Ectodermal cell (in vitro differentiated cells): ENCODE measurements at regions not wholly inside any gene's neighbourhood (a gene's known extent, or its start where the extent isn't known, plus 50 kb on each side); places are given as distances from the start of the nearest gene placed in this dataset.

Experiments
- H3K27ac ChIP-seq: 2 replicates; pipeline ENCODE4 v1.7.0; 2013; ENCODE audit warnings: mild to moderate bottlenecking, low read depth, low read length; ENCODE audit not compliant: insufficient read depth, poor library complexity, severe bottlenecking
- H3K27me3 ChIP-seq: 2 replicates; pipeline ENCODE4 v1.7.0; 2013; ENCODE audit warnings: mild to moderate bottlenecking, low read length; ENCODE audit not compliant: insufficient read depth, control insufficient read depth, poor library complexity, severe bottlenecking
- H3K36me3 ChIP-seq: one replicate; pipeline ENCODE4 v1.7.0; 2013; ENCODE audit warnings: low read length; ENCODE audit not compliant: control insufficient read depth, insufficient read depth
- H3K4me1 ChIP-seq: one replicate; pipeline ENCODE4 v1.7.0; 2013; ENCODE audit warnings: low read length; ENCODE audit not compliant: control insufficient read depth, insufficient read depth
- H3K4me3 ChIP-seq: 2 replicates; pipeline ENCODE4 v1.7.0; 2013; ENCODE audit warnings: low read depth, low read length, control low read depth; ENCODE audit not compliant: insufficient read depth
- H3K9me3 ChIP-seq: 2 replicates; pipeline ENCODE4 v1.7.0; 2013; ENCODE audit warnings: mild to moderate bottlenecking, low read length, moderate library complexity; ENCODE audit not compliant: control insufficient read depth
- WGBS, 2 experiments: methylation state at CpG; one replicate each; pipeline ENCODE4 v1.1.7; 2013; ENCODE audit warnings: missing lambda C conversion rate in 2 of 2; 5-methylcytosine and 5-hydroxymethylcytosine counted together

DNA sequence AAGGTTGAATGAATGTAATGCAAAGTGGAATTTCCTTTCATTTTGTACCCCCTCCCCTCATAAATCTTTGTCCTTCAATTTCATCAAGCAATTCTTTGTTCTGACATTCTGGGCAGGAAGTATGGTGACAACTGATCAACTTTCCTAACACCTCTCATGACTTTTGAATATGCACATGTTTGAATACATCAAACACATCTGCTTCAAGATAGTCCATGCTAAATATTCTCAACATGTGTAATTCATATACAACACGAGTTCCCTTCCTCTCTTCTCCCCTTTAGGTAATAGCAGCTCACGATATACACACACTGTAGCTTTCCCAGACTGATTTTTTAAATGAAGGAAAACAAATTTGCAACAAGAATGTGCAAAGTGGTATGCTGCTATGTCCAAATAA is 103.6 kb upstream of the EFNA5 start:
- Histone ChIP-seq H3K4me1 (peaks cover 22% of the 10 kb centered on the region), H3K9me3 (no peaks in the 10 kb centered on the region), H3K4me3 (no peak overlapping the region), H3K36me3 (no peaks in the 10 kb centered on the region), H3K27me3 (no peaks in the 10 kb centered on the region), H3K27ac (no peak overlapping the region)
- WGBS, 2 experiments, result 81 to 96% methylated on average over 2 of the region's 2 CpGs

DNA sequence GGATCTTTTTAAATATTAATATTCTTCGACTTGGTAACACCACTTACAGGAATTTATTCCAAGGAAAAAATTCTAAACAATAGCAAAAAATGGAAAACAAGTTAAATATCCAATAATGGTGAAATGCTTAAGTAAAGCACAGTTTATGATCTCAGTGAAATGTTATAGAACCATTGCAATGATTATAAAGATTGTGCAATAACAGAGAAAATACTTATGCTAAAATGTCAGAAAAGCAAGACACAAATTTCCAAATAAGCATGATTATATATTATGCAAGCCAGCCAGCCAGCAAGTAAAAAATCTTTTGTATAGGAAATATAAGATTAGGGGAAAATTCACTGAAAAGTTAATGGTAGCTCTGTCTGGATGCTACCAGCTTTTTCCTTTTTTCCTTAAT is 102.7 kb upstream of the EFNA5 start:
- Histone ChIP-seq H3K27me3 (no peaks in the 10 kb centered on the region), H3K4me3 (no peak overlapping the region), H3K9me3 (no peaks in the 10 kb centered on the region), H3K36me3 (no peaks in the 10 kb centered on the region), H3K4me1 (peaks cover 22% of the 10 kb centered on the region), H3K27ac (no peak overlapping the region)
- WGBS, 2 experiments, result no CpG with 5 or more reads among the region's 1 CpG

DNA sequence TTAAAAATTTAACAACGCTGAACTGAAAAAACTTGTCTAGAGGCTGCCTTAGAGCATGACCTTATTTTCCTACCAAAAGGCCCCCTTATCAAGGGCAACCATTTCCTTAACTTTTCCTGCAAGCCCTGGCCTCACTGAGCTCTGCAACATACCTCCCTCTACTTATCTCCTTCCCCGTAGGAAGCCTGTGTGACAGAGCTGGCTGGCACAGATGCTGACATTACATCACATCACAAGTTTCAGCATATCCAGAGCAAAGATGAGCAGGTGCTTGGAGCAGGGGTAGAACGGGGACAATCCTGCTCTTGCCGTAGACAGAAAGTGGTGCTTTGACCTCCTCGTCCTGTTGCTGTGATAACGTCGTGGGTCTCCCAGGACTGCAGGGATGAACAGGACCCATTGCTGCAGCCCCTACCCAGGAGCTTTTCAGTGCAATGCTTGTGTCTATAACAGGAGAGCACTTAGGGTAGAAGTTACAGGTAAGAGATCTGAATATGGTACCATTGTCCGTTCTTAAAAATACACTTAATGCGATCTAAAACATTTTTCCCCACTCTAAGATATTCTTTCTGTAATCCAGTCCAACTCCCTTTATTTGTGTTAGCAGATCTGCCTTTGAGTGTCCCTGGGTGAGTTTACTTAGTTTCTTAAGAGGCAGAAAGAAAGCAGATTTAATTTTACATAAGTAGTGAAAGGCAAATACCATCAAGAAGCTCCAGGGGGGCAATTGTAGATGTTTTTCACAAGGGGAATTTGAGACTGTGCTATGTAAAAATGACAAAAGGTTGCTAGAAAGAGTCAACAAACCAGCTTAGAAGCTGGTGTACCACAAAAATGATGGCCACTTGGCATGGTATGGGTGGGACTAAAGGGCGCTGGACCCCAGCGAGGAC is 101.9 kb upstream of the EFNA5 start:
- no peak overlapping the region for H3K27ac ChIP-seq
- H3K9me3 ChIP-seq, result no peaks in the 10 kb centered on the region
- H3K4me3 ChIP-seq, result no peak overlapping the region
- H3K36me3 ChIP-seq, result no peaks in the 10 kb centered on the region
- H3K27me3 ChIP-seq, result no peaks in the 10 kb centered on the region
- H3K4me1 ChIP-seq, result peaks cover 22% of the 10 kb centered on the region
- WGBS, 2 experiments, result 64 to 68% methylated on average over 11 of the region's 11 CpGs

DNA sequence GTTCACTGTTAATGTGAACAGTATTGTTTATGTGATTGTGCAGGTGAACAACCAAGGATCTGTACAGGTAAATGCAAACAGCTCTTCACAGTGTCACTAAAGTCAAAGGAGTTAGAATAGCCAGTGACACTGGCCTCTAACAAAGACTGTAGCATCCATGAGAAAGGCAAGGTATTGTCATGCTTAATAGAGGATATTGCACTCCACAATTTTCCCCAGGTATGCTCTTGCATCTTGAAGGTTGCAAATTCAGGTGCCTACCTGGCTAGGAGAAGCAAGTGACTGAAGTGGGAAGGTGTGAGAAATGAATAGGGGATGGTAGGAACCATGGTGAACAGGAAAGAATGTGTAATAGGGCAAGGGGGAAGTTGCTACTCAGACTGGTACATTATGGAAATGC is 101.2 kb upstream of the EFNA5 start:
- Histone ChIP-seq H3K27me3 (no peaks in the 10 kb centered on the region), H3K4me3 (no peak overlapping the region), H3K9me3 (no peaks in the 10 kb centered on the region), H3K36me3 (no peaks in the 10 kb centered on the region), H3K4me1 (peaks cover 18% of the 10 kb centered on the region), H3K27ac (no peak overlapping the region)

DNA sequence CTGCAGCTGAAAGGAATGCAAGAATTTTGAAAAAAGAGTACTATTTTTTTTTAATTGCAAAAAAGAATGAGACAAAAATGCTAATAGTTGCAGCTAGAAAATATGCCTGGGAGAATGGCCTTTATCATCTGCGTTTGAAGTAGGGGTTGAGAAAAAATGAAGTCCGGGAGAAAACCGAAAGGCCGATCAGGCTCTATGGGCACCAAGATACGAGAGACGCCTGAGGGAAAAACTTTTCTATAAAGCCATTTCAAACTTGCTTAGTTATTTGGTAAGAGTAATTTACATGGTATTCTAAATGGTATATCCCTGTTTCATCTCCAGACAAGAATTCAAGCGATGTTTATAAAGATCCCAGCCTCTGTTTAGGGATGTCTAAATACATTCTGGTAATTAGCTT is 99.3 kb upstream of the EFNA5 start:
- H3K4me1 ChIP-seq, result peaks cover 13% of the 10 kb centered on the region
- H3K27ac ChIP-seq, result no peak overlapping the region
- 86 to 92% methylated on average over 4 to 7 of the region's 7 CpGs for WGBS, 2 experiments
- no peaks in the 10 kb centered on the region for H3K27me3 ChIP-seq
- H3K9me3 ChIP-seq, result no peaks in the 10 kb centered on the region
- H3K4me3 ChIP-seq, result no peak overlapping the region
- no peaks in the 10 kb centered on the region for H3K36me3 ChIP-seq

DNA sequence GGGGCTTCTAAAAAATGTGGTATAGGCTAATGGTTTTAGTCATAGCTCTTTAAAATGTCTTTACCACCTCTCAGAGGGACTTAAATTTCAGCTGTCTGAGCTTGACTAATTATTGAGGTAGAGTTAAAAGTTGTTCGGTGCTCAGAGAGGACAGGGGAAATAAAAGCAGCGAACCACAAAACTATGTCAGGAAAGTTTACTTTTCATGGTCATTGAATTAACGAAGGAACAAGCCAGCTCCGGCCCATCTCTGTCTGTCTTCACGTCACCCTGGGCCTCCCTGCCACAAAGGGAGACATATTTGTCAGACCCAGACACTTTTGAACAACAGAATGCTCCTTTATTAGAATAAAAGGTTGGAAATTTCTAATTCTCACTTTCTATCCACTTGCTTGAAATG is 98.8 kb upstream of the EFNA5 start:
- H3K27me3 ChIP-seq, result no peaks in the 10 kb centered on the region
- H3K36me3 ChIP-seq, result no peaks in the 10 kb centered on the region
- H3K4me3 ChIP-seq, result no peak overlapping the region
- 78 to 83% methylated on average over 5 of the region's 5 CpGs for WGBS, 2 experiments
- no peaks in the 10 kb centered on the region for H3K9me3 ChIP-seq
- H3K4me1 ChIP-seq, result peaks cover 13% of the 10 kb centered on the region
- no peak overlapping the region for H3K27ac ChIP-seq

DNA sequence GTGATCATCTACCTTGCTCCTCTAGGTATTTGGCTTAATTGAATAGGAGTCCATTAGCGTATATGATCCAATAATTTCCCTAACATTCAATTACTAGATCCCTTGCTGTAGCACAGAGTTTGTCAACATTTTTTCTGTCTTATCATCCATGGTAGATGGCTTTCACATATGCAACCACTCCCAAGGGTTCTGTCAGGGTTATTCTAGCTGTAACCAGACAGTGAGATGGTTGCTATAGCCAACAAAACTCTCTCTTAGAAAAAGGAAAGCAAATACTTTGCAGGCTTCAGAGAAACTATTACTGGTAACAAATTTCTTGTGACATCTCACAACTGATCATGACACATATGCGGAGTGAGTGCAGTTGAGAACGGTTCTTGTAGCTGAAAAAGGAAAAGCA is 96.2 kb upstream of the EFNA5 start:
- H3K4me3 ChIP-seq, result no peak overlapping the region
- no peaks in the 10 kb centered on the region for H3K9me3 ChIP-seq
- no peak overlapping the region for H3K27ac ChIP-seq
- peaks cover 5% of the 10 kb centered on the region for H3K4me1 ChIP-seq
- H3K27me3 ChIP-seq, result no peaks in the 10 kb centered on the region
- H3K36me3 ChIP-seq, result no peaks in the 10 kb centered on the region
- WGBS, 2 experiments, result 98% methylated on average over 3 of the region's 3 CpGs

DNA sequence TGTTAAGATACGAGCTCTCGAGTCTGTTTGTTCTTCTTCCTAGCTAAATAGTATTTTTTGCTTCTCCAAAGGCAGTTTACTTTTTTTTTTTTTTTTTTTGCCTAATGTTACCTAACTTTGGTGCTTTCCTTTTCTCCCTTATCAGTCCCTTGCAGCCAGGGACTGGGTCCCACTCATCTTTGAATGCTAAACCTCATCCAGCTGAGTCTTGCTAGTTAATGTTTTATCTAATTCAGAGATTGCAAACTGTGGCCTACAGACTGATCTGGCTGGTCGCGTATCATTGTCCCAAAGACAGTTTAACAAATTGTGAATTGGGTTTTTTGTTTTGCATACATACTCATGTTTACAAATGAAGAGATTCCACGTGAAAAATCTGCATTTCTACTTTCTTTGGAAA is 95.7 kb upstream of the EFNA5 start:
- WGBS, 2 experiments, result 67 to 71% methylated on average over 5 of the region's 5 CpGs
- peaks cover 5% of the 10 kb centered on the region for H3K4me1 ChIP-seq
- H3K27ac ChIP-seq, result no peak overlapping the region
- H3K9me3 ChIP-seq, result no peaks in the 10 kb centered on the region
- H3K27me3 ChIP-seq, result no peaks in the 10 kb centered on the region
- no peak overlapping the region for H3K4me3 ChIP-seq
- no peaks in the 10 kb centered on the region for H3K36me3 ChIP-seq

DNA sequence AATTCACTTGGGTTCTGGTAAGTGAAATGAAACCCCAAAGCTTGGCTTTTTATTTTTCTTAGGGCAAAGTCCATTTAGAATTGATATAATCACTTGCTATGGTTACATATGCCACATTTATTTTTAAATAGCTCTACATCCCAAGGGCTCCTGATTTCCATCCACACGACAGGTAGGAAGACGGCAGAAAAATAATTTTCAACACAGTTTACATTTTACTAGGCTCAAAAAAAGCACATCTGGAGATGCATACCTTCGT is 95.0 kb upstream of the EFNA5 start:
- Histone ChIP-seq H3K27ac (no peak overlapping the region), H3K27me3 (no peaks in the 10 kb centered on the region), H3K9me3 (no peaks in the 10 kb centered on the region), H3K36me3 (no peaks in the 10 kb centered on the region), H3K4me3 (no peak overlapping the region), H3K4me1 (peaks cover 5% of the 10 kb centered on the region)
- 91 to 96% methylated on average over 3 of the region's 3 CpGs for WGBS, 2 experiments

DNA sequence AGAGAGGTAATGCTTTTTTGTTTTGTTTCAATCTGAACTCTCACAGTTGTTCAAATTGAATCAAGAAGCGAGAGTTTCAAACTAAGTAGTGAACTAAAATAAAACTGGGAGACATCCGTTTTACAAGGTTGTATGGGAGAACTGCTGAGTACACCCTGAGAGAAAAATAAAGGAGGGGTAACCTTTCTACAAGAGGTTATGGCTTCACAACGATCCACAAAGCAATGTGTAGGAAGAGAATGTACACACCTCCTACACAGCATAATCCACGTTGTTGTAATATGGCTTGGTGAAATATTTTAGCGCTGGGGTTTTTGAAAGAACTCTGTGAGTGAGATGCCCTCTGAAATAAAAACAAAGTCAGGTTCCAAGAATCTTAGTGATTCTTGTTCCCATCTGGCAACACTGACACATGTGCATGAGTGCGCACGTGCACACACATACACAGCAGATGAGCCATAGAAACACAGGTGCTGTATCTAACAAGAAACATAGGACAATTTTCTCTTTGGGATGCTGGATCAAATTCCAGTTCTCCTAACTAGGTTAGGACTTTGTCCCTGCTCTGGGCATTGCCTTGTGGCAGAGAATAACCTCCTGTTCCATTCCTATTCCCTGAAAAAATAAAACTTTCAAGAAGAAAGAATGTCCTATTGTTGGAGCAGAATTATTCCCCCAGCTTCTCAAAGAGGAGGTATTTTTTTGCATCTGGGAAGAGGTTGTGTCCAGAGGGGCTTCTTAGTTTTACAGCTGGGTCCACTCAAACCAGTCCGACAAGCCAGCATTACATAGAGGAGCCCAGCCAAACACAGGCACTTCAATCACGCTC is 94.5 kb upstream of the EFNA5 start:
- 96% methylated on average over 8 to 9 of the region's 9 CpGs for WGBS, 2 experiments
- no peaks in the 10 kb centered on the region for H3K9me3 ChIP-seq
- no peaks in the 10 kb centered on the region for H3K27me3 ChIP-seq
- no peak overlapping the region for H3K27ac ChIP-seq
- peaks cover 5% of the 10 kb centered on the region for H3K4me1 ChIP-seq
- no peaks in the 10 kb centered on the region for H3K36me3 ChIP-seq
- no peak overlapping the region for H3K4me3 ChIP-seq
